ENCODE measurements at regions not wholly inside any gene's neighbourhood (a gene's known extent, or its start where the extent isn't known, plus 50 kb on each side); places are given as distances from the start of the nearest gene placed in this dataset.

DNA sequence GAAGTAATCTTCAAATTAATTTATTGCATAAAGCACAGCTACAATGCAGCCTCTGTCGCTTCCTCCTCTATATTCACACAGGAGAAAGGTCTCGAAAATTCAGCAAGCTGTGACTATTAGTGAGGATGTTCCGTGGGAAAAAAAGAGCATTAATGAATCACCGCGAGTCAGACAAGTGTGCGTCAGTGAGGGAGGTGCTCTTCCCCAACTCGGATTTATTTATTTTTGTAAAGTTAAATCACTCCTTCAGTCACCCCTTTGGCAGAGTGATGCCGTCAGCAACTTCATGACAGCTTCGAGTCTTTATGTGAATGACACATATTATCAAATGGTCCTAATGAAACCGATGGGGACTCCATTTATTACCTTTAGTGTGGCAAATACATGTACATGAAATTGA lies 648.9 kb upstream of the SALL3 start:
- Histone ChIP-seq H3K9me3 (peaks cover 0 to 4% (median 0%) of the 10 kb centered on the region in 4 donors), H3K27ac (no peak overlapping the region), H3K36me3 (no peaks in the 10 kb centered on the region), H3K27me3 (no peaks in the 10 kb centered on the region), H3K4me1 (no peaks in the 10 kb centered on the region), H3K4me3 (no peak overlapping the region)
- no peak for DNase-seq
- no peak for TF ChIP-seq POLR2A (IDR thresholded peaks at IDR 0.05)
- TF ChIP-seq, protein P1, sequence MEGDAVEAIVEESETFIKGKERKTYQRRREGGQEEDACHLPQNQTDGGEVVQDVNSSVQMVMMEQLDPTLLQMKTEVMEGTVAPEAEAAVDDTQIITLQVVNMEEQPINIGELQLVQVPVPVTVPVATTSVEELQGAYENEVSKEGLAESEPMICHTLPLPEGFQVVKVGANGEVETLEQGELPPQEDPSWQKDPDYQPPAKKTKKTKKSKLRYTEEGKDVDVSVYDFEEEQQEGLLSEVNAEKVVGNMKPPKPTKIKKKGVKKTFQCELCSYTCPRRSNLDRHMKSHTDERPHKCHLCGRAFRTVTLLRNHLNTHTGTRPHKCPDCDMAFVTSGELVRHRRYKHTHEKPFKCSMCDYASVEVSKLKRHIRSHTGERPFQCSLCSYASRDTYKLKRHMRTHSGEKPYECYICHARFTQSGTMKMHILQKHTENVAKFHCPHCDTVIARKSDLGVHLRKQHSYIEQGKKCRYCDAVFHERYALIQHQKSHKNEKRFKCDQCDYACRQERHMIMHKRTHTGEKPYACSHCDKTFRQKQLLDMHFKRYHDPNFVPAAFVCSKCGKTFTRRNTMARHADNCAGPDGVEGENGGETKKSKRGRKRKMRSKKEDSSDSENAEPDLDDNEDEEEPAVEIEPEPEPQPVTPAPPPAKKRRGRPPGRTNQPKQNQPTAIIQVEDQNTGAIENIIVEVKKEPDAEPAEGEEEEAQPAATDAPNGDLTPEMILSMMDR (IDR thresholded peaks at IDR 0.05): no peak

DNA sequence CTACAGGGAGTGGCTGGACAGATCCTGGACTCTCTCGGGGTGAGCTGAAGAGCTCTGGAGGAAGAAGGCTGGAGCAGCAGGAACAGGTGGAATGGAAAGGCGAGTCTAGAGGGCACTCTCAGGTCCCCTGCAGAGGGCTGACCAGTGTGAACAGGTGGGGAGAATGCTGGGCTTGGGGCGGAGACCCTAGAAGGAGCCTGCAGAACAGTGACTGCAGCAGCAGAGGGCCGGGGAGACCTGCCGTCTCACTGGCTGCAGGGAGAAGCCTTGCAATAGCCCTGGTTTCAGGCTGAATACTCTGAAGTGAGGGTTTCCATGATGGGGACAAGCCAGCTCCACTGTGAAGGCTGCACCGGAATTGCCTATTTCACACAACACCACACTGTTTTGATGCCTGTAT lies 626.7 kb upstream of the SALL3 start:
- TF ChIP-seq, protein P1 (IDR thresholded peaks at IDR 0.05): no peak
- TF ChIP-seq POLR2A (IDR thresholded peaks at IDR 0.05): no peak
- DNase-seq: no peak

DNA sequence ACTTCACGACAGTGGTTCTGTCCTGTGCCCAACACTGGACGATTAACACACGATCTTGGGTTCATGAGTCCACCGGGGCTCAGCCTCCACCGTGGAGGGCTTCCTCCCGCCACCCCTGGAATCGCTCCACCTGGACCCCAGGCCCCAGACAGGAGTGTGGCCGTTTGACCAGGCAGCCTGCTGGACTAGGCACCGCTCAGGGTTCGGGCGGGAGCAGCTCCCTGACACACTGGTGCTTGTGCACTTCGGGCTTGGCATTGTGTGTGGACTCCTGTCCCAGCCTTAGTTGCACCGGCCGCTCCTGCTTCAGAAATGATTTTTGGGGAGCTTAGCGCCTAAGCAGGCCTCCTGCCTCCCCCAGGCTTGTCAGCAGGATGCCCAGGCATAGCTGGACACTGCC lies 617.4 kb upstream of the SALL3 start:
- peaks cover 0 to 3% (median 0%) of the 10 kb centered on the region in 4 donors for H3K9me3 ChIP-seq
- H3K27me3 ChIP-seq: no peaks in the 10 kb centered on the region
- DNase-seq: no peak
- H3K4me3 ChIP-seq: no peak overlapping the region
- no peak for TF ChIP-seq POLR2A (IDR thresholded peaks at IDR 0.05)
- TF ChIP-seq, protein P1 (IDR thresholded peaks at IDR 0.05): no peak
- no peaks in the 10 kb centered on the region for H3K4me1 ChIP-seq
- no peak overlapping the region for H3K27ac ChIP-seq
- H3K36me3 ChIP-seq: no peaks in the 10 kb centered on the region

More for the DNA sequence above, 626.7 kb upstream of the SALL3 start:
- H3K9me3 ChIP-seq: peaks cover 0 to 6% (median 0%) of the 10 kb centered on the region in 4 donors
- no peak overlapping the region for H3K4me3 ChIP-seq
- H3K36me3 ChIP-seq: no peaks in the 10 kb centered on the region
- no peaks in the 10 kb centered on the region for H3K4me1 ChIP-seq
- no peak overlapping the region for H3K27ac ChIP-seq
- no peaks in the 10 kb centered on the region for H3K27me3 ChIP-seq

DNA sequence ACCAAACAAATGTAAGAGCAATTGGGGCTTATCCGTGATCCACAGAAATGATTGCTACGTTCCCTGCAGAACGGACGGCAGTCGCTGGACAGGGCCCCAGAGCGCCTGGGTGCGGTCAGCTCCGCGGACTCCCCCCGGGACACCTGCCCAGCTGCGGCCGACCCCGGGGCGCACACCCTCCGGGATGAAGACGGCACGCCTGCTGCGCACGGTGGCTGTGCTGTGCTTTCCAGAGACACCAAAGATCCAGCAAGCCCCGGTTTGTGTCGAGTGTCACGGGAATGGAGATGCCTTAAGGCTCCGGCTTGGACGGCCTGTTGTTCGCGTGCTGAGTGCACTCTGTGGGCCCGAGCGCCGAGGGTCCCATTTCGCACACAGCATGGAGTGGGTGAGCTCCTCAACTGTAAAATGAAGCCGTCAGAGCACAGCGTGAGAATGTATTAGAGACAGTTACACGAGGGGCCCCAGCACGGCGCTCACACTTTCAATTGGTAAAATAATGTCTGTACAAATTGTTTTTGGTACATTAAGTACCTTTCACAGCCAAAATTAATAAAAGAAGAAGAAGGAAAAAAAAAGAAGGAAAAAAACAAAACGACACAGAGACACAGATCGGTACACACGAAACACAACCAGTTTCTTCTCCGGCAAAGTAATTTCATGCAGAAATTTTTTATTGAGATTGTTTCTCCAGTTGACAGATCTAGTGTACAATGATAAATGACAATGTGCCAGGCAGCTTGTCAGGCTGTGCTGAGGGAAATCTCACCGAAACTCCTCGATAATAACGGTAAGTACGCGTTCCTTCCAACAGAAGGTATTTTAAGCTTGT lies 615.8 kb upstream of the SALL3 start:
- Histone ChIP-seq H3K36me3 (no peaks in the 10 kb centered on the region), H3K9me3 (peaks cover 0 to 3% (median 0%) of the 10 kb centered on the region in 4 donors), H3K4me1 (no peaks in the 10 kb centered on the region), H3K27ac (no peak overlapping the region), H3K27me3 (no peaks in the 10 kb centered on the region), H3K4me3 (no peak overlapping the region)
- TF ChIP-seq, protein P1 (IDR thresholded peaks at IDR 0.05): no peak
- no peak for TF ChIP-seq POLR2A (IDR thresholded peaks at IDR 0.05)
- DNase-seq: no peak

DNA sequence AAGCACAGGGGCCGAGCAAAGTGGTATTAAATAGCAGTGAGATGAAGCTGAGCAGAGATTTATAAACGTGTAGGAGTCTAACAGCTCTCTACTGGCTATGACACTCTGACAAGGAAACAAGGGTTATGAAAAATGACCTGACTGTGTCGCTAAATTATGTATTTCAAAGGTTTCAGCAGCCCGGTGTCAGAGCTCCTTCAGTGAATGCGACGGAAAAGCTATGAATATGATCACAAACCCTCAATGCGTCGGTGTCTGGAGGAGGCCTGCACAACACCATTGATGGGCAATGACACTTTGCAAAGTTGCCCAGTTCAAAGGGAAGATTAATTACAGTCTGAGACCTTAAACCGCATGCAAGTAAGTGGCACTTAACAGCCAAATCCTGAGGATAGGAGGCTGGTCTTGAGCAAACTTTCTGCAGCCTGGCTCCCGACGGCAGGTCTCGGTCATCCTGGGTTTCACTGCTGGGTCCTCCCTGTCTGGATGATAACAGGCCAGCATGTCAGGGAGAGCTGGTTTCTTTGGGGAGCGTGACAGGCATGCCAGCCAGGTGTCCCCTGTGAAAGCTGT lies 615.1 kb upstream of the SALL3 start:
- Histone ChIP-seq H3K4me3 (no peak overlapping the region), H3K4me1 (no peaks in the 10 kb centered on the region), H3K9me3 (peaks cover 0 to 3% (median 0%) of the 10 kb centered on the region in 4 donors), H3K27ac (no peak overlapping the region), H3K27me3 (no peaks in the 10 kb centered on the region), H3K36me3 (no peaks in the 10 kb centered on the region)
- TF ChIP-seq, protein P1 (IDR thresholded peaks at IDR 0.05): no peak
- no peak for TF ChIP-seq POLR2A (IDR thresholded peaks at IDR 0.05)
- DNase-seq: no peak
